ENCODE measurements at regions not wholly inside any gene's neighbourhood (a gene's known extent, or its start where the extent isn't known, plus 50 kb on each side); places are given as distances from the start of the nearest gene placed in this dataset.

GRCh38 chr5:101676646-101677045 lies 619.4 kb downstream of the SLCO4C1 start:
- TF ChIP-seq CTCF (IDR thresholded peaks at IDR 0.05; ENCODE audit: poor library complexity, severe bottlenecking) (no peak), EZH2 (IDR thresholded peaks at IDR 0.05; ENCODE audit: borderline replicate concordance, insufficient read depth, low read length, poor library complexity, severe bottlenecking) (no peak), TAF1 (IDR thresholded peaks at IDR 0.05; ENCODE audit: low read depth) (no peak), EP300 (conservative IDR thresholded peaks at IDR 0.05; ENCODE audit: poor library complexity, severe bottlenecking) (no peak), RAD21 (conservative IDR thresholded peaks at IDR 0.05) (no peak), MXI1 (conservative IDR thresholded peaks at IDR 0.05; ENCODE audit: poor library complexity, severe bottlenecking) (no peak), POLR2AphosphoS5 (IDR thresholded peaks at IDR 0.05) (no peak)
